ENCODE measurements at regions not wholly inside any gene's neighbourhood (a gene's known extent, or its start where the extent isn't known, plus 50 kb on each side); places are given as distances from the start of the nearest gene placed in this dataset.

DNA sequence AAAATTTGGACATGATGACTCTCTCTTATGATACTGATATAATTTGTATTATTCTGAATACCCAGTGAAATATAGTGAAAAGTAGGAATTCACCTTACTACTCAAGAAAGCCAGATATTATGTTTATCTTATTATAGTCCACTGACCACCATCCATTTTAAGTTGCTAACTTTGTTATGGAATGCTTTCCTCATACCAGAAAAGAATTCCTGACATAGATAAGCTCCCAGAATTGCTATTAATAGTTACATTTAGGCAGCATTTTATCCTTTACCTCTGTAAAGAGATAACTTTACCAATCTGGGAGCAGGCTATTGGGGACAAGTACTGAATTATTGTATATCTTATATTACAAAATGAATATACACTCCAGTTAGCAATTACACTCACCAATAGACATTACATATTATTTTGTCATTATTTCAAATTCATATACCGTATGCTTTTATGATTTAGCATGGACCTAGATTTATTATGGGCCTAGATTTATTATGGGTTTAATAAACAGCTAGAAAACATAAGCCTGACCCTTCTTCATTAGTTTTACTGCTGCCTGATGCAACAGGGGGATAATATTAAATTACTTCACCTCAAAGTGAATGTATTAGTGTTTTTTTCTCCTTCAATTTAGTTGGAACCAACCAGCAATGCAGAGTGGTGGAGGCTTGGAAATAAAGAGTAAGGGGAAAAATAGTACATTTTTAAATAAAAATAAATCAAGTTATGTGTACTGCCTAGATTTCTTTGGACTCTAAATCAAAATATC, 1886.1 kb downstream of the PCDH9 start:
- no peak for ATAC-seq
- TF ChIP-seq TOX (CRISPR knock-in tag; IDR thresholded peaks at IDR 0.05; ENCODE audit: borderline replicate concordance) (no peak), ZNF565 (CRISPR knock-in tag; conservative IDR thresholded peaks at IDR 0.05; ENCODE audit: low read depth) (no peak), ISL1 (CRISPR knock-in tag; IDR thresholded peaks at IDR 0.05) (peak; percentile 81)

DNA sequence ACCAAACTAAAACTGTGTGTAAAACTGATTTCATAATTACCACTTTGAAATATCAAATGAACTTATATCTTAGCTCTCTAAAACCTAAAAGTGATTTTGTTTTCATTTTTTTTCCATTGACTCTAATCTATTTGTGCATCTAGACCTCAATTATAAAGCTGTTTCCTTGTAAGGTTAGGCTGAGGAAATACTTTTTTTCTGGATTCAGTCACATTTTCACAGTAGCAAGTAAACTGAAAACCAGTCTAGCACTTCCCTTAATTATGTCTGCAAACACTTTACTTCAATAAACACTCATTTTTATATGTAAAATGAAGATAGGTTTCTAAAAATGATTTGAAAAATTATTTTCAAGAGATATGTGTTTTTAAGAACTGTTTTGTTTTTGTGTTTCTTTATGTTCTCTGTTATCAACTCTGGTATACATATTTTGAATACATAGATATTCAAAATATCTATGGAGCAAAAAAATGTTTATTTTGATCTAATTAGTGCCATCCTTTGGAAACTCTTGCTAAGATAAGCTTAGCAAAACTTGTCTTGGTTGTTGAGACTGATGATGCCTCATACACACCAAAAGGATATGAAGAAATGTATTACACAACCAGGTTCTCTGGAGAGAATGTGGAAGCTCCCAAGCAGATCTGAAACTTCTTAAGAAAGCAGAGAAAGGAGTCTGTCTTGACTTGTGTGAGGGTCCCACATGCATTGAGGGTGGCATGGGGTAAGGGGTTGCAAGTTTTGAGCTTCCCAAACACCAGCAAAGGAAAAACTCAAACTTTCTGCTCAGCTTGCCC, 1887.4 kb downstream of the PCDH9 start:
- TF ChIP-seq ZFP30 (CRISPR knock-in tag; IDR thresholded peaks at IDR 0.05) = no peak
- TF ChIP-seq, protein P1, sequence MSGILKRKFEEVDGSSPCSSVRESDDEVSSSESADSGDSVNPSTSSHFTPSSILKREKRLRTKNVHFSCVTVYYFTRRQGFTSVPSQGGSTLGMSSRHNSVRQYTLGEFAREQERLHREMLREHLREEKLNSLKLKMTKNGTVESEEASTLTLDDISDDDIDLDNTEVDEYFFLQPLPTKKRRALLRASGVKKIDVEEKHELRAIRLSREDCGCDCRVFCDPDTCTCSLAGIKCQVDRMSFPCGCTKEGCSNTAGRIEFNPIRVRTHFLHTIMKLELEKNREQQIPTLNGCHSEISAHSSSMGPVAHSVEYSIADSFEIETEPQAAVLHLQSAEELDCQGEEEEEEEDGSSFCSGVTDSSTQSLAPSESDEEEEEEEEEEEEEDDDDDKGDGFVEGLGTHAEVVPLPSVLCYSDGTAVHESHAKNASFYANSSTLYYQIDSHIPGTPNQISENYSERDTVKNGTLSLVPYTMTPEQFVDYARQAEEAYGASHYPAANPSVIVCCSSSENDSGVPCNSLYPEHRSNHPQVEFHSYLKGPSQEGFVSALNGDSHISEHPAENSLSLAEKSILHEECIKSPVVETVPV (CRISPR knock-in tag; IDR thresholded peaks at IDR 0.05) = no peak
- no peak for TF ChIP-seq ESRRG (CRISPR knock-in tag; IDR thresholded peaks at IDR 0.05)
- no peak for TF ChIP-seq GLIS3 (CRISPR knock-in tag; IDR thresholded peaks at IDR 0.05)
- TF ChIP-seq ZNF8 (CRISPR knock-in tag; IDR thresholded peaks at IDR 0.05) = no peak
- TF ChIP-seq OSR1 (CRISPR knock-in tag; IDR thresholded peaks at IDR 0.05) = no peak
- TF ChIP-seq BACH2 (CRISPR knock-in tag; IDR thresholded peaks at IDR 0.05; ENCODE audit: borderline replicate concordance) = no peak
- TF ChIP-seq, protein P2, sequence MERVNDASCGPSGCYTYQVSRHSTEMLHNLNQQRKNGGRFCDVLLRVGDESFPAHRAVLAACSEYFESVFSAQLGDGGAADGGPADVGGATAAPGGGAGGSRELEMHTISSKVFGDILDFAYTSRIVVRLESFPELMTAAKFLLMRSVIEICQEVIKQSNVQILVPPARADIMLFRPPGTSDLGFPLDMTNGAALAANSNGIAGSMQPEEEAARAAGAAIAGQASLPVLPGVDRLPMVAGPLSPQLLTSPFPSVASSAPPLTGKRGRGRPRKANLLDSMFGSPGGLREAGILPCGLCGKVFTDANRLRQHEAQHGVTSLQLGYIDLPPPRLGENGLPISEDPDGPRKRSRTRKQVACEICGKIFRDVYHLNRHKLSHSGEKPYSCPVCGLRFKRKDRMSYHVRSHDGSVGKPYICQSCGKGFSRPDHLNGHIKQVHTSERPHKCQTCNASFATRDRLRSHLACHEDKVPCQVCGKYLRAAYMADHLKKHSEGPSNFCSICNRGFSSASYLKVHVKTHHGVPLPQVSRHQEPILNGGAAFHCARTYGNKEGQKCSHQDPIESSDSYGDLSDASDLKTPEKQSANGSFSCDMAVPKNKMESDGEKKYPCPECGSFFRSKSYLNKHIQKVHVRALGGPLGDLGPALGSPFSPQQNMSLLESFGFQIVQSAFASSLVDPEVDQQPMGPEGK (CRISPR knock-in tag; IDR thresholded peaks at IDR 0.05; ENCODE audit: borderline replicate concordance) = no peak
- no peak for TF ChIP-seq SNAI2 (CRISPR knock-in tag; IDR thresholded peaks at IDR 0.05)
- no peak for TF ChIP-seq ZC3H10 (CRISPR knock-in tag; IDR thresholded peaks at IDR 0.05)
- TF ChIP-seq PPARA (CRISPR knock-in tag; IDR thresholded peaks at IDR 0.05; ENCODE audit: borderline replicate concordance) = no peak
- no peak for ATAC-seq

DNA sequence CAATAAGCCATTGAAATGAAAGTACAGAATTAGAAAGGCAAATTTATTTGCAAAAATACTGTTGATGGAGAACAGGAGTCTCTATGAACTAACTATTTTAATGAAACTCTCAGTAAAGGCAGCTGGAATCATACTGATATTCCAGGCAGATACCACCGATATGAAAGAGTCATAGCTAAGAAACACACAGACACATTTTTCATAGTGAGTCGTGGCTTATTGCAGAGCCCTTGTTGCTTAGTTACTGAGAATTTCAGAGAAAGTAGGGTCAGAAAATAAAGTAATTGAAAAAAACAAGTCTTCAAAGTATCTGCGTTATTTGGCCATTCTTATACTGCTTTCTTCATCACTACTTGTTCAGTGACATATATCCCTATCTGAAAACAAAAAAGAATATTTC, 1890.9 kb downstream of the PCDH9 start:
- TF ChIP-seq CSDC2 (CRISPR knock-in tag; IDR thresholded peaks at IDR 0.05) (no peak), GLIS3 (CRISPR knock-in tag; IDR thresholded peaks at IDR 0.05) (no peak), TOX (CRISPR knock-in tag; IDR thresholded peaks at IDR 0.05; ENCODE audit: borderline replicate concordance) (no peak), ZNF565 (CRISPR knock-in tag; conservative IDR thresholded peaks at IDR 0.05; ENCODE audit: low read depth) (no peak), OSR1 (CRISPR knock-in tag; IDR thresholded peaks at IDR 0.05) (no peak), ESRRG (CRISPR knock-in tag; IDR thresholded peaks at IDR 0.05) (no peak), BACH2 (CRISPR knock-in tag; IDR thresholded peaks at IDR 0.05; ENCODE audit: borderline replicate concordance) (no peak), TCF4 (CRISPR knock-in tag; IDR thresholded peaks at IDR 0.05; ENCODE audit: borderline replicate concordance) (no peak), ZFP3 (CRISPR knock-in tag; IDR thresholded peaks at IDR 0.05) (no peak), ARNTL (CRISPR knock-in tag; IDR thresholded peaks at IDR 0.05; ENCODE audit: borderline replicate concordance, low read depth) (no peak), ZC3H10 (CRISPR knock-in tag; IDR thresholded peaks at IDR 0.05) (no peak), RARB (CRISPR knock-in tag; IDR thresholded peaks at IDR 0.05) (no peak), ZNF8 (CRISPR knock-in tag; IDR thresholded peaks at IDR 0.05) (no peak), ISL1 (CRISPR knock-in tag; IDR thresholded peaks at IDR 0.05) (no peak)
- TF ChIP-seq, protein P3, sequence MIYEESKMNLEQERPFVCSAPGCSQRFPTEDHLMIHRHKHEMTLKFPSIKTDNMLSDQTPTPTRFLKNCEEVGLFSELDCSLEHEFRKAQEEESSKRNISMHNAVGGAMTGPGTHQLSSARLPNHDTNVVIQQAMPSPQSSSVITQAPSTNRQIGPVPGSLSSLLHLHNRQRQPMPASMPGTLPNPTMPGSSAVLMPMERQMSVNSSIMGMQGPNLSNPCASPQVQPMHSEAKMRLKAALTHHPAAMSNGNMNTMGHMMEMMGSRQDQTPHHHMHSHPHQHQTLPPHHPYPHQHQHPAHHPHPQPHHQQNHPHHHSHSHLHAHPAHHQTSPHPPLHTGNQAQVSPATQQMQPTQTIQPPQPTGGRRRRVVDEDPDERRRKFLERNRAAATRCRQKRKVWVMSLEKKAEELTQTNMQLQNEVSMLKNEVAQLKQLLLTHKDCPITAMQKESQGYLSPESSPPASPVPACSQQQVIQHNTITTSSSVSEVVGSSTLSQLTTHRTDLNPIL (CRISPR knock-in tag; IDR thresholded peaks at IDR 0.05; ENCODE audit: low read depth) = no peak
- TF ChIP-seq, protein P4, sequence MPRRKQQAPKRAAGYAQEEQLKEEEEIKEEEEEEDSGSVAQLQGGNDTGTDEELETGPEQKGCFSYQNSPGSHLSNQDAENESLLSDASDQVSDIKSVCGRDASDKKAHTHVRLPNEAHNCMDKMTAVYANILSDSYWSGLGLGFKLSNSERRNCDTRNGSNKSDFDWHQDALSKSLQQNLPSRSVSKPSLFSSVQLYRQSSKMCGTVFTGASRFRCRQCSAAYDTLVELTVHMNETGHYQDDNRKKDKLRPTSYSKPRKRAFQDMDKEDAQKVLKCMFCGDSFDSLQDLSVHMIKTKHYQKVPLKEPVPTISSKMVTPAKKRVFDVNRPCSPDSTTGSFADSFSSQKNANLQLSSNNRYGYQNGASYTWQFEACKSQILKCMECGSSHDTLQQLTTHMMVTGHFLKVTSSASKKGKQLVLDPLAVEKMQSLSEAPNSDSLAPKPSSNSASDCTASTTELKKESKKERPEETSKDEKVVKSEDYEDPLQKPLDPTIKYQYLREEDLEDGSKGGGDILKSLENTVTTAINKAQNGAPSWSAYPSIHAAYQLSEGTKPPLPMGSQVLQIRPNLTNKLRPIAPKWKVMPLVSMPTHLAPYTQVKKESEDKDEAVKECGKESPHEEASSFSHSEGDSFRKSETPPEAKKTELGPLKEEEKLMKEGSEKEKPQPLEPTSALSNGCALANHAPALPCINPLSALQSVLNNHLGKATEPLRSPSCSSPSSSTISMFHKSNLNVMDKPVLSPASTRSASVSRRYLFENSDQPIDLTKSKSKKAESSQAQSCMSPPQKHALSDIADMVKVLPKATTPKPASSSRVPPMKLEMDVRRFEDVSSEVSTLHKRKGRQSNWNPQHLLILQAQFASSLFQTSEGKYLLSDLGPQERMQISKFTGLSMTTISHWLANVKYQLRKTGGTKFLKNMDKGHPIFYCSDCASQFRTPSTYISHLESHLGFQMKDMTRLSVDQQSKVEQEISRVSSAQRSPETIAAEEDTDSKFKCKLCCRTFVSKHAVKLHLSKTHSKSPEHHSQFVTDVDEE (CRISPR knock-in tag; IDR thresholded peaks at IDR 0.05) = no peak
- peak; percentile 49 for ATAC-seq
